Right lobe of liver (tissue), 4 donors: ENCODE measurements at regions not wholly inside any gene's neighbourhood (a gene's known extent, or its start where the extent isn't known, plus 50 kb on each side); places are given as distances from the start of the nearest gene placed in this dataset.

ENCODE experiments used
- POLR2A ChIP-seq: fragments of 450-650 bp; IDR thresholded peaks from one replicate; pipeline ENCODE4 v1.6.1; 2017; ENCODE audit warnings: antibody characterized with exemption, mild to moderate bottlenecking
- TF ChIP-seq, protein P1 (sequence below), 4 donors: fragments of 200-600 bp in 3 of 4; fragments of 450-650 bp in 1 of 4; IDR thresholded peaks; one replicate each; pipeline versions ENCODE4 v1.5.1 to v1.8.0; 2016 to 2022; ENCODE audit warnings: antibody characterized with exemption in 4 of 4, mild to moderate bottlenecking in 2 of 4
- donor health status: DM: no; HTN: no; CAD: no.
- donor health status: DM: no; HTN: no; CAD: no.
- donor health status: DM: no; HTN: yes; CAD: no.

DNA sequence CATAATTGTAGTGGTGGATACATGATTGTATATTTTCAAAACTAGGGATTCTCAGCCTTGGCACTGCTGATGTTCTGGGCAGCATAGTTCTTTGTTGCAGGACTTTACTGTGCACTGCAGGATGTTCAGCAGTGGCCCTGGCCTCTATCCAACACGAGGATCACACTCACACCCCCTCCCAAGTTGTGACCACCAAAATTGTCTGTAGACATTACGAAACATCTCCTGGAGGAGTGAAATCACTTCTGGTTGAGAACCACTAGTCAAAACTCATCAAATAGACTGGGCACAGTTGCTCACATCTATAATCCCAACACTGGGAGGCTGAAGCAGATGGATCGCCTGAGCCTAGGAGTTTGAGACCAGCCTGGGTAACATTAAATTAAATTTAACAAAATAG, 123.1 kb upstream of the CDYL start:
- TF ChIP-seq, protein P1, sequence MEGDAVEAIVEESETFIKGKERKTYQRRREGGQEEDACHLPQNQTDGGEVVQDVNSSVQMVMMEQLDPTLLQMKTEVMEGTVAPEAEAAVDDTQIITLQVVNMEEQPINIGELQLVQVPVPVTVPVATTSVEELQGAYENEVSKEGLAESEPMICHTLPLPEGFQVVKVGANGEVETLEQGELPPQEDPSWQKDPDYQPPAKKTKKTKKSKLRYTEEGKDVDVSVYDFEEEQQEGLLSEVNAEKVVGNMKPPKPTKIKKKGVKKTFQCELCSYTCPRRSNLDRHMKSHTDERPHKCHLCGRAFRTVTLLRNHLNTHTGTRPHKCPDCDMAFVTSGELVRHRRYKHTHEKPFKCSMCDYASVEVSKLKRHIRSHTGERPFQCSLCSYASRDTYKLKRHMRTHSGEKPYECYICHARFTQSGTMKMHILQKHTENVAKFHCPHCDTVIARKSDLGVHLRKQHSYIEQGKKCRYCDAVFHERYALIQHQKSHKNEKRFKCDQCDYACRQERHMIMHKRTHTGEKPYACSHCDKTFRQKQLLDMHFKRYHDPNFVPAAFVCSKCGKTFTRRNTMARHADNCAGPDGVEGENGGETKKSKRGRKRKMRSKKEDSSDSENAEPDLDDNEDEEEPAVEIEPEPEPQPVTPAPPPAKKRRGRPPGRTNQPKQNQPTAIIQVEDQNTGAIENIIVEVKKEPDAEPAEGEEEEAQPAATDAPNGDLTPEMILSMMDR (IDR thresholded peaks at IDR 0.05) = no peak
- no peak for TF ChIP-seq POLR2A
